ENCODE measurements at regions not wholly inside any gene's neighbourhood (a gene's known extent, or its start where the extent isn't known, plus 50 kb on each side); places are given as distances from the start of the nearest gene placed in this dataset.

- TF ChIP-seq, protein P1, sequence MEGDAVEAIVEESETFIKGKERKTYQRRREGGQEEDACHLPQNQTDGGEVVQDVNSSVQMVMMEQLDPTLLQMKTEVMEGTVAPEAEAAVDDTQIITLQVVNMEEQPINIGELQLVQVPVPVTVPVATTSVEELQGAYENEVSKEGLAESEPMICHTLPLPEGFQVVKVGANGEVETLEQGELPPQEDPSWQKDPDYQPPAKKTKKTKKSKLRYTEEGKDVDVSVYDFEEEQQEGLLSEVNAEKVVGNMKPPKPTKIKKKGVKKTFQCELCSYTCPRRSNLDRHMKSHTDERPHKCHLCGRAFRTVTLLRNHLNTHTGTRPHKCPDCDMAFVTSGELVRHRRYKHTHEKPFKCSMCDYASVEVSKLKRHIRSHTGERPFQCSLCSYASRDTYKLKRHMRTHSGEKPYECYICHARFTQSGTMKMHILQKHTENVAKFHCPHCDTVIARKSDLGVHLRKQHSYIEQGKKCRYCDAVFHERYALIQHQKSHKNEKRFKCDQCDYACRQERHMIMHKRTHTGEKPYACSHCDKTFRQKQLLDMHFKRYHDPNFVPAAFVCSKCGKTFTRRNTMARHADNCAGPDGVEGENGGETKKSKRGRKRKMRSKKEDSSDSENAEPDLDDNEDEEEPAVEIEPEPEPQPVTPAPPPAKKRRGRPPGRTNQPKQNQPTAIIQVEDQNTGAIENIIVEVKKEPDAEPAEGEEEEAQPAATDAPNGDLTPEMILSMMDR (conservative IDR thresholded peaks at IDR 0.05; ENCODE audit: control insufficient read depth, insufficient read depth, low read depth, low read length) = no peak
- H3K4me3 ChIP-seq (ENCODE audit: control insufficient read depth, low read depth, low read length) = no peak overlapping the region
- no peak for DNase-seq (ENCODE audit: low read depth)
Measured at GRCh38 chr7:70870349-70870748, 261.6 kb upstream of the GALNT17 start.

GRCh38 chr7:70872188-70872587 lies 259.8 kb upstream of the GALNT17 start:
- no peak for DNase-seq (ENCODE audit: low read depth)
- TF ChIP-seq, protein P1 (conservative IDR thresholded peaks at IDR 0.05; ENCODE audit: control insufficient read depth, insufficient read depth, low read depth, low read length) = no peak
- H3K4me3 ChIP-seq (ENCODE audit: control insufficient read depth, low read depth, low read length) = no peak overlapping the region

DNA sequence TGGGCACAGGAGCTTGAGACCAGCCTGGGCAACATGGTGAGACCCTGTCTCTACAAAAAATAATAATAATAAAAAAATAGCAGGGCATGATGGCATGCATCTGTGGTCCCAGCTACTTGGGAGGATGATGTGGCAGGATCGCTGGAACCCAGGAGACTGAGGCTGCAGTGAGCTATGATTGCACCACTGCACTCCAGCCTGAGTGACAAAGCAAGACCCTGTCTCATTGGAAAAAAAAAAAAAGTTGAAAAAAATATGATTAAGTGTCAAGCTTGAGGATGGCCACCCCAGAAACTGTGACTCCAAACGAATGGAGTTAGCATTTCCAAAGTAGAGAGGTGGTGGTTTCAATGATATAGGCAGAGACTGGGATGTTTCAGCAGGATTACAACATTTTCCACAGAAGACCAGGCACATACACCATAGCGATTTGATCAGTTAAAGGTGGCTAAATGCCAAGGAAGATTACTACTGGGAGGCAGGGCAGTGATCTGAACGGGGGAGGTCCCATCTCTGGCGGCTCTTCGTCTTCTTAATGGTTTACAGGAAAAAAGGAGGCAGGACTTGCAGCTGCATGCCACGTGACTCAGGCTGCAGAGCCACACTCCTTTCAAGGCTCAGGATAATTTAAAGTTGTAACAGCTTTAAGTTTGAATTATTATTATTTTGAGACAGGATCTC lies 250.6 kb upstream of the GALNT17 start:
- H3K4me3 ChIP-seq (ENCODE audit: control insufficient read depth, low read depth, low read length) = no peak overlapping the region
- TF ChIP-seq, protein P1 (conservative IDR thresholded peaks at IDR 0.05; ENCODE audit: control insufficient read depth, insufficient read depth, low read depth, low read length) = no peak
- no peak for DNase-seq (ENCODE audit: low read depth)

DNA sequence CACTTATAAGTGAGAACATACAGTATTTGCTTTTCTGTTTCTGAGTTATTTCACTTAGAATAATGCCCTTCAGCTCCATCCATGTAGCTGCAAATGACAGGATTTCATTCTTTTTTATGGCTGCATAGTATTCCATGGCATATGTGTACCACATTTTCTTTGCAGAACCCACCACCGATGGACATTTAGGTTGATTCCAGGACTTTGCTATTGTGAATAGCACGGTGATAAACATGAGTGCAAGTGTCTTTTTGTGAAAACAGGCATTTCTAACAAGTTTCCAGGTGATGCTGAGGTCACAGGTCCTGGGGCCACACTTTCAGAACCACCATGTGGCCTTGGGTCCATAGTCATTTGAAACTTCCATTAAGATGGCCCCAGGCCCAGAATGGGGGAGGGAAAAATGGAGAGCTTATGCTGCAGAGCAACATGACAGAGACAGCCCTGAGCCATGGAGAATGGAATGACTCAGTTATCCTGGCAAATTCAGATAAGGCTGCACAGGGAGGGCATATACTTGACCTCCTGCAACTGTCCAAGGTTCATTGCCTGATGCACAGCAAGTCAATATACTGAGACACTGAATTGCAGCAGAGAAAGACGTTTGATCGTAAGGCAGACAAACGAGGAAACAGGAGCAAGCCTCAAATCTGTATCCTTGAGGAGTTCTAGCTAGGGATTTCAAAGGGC lies 248.0 kb upstream of the GALNT17 start:
- no peak for DNase-seq (ENCODE audit: low read depth)
- no peak overlapping the region for H3K4me3 ChIP-seq (ENCODE audit: control insufficient read depth, low read depth, low read length)
- TF ChIP-seq, protein P1 (conservative IDR thresholded peaks at IDR 0.05; ENCODE audit: control insufficient read depth, insufficient read depth, low read depth, low read length) = no peak

DNA sequence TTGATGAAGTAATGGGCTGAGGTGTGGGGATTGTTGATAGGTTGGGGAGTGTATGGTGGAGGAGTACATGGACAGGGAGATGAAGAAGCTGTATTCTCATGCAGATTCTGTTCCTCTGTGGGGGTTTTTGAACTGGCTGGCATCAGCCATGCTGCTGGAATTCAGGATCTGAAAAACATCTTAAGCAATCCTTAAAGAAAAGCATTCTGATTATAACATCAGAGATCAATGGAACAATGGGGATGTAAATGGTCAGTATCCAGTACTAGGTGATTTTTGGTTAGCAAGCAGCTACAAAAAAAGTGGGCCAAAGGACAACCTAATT lies 247.5 kb upstream of the GALNT17 start:
- DNase-seq (ENCODE audit: low read depth) = no peak
- TF ChIP-seq, protein P1 (conservative IDR thresholded peaks at IDR 0.05; ENCODE audit: control insufficient read depth, insufficient read depth, low read depth, low read length) = no peak
- no peak overlapping the region for H3K4me3 ChIP-seq (ENCODE audit: control insufficient read depth, low read depth, low read length)

GRCh38 chr7:70884809-70885208 lies 247.1 kb upstream of the GALNT17 start:
- TF ChIP-seq, protein P1 (conservative IDR thresholded peaks at IDR 0.05; ENCODE audit: control insufficient read depth, insufficient read depth, low read depth, low read length) = no peak
- DNase-seq (ENCODE audit: low read depth) = no peak
- no peak overlapping the region for H3K4me3 ChIP-seq (ENCODE audit: control insufficient read depth, low read depth, low read length)

Data from fibroblast of mammary gland (primary cell).